Mesodermal cell (in vitro differentiated cells): ENCODE measurements at regions not wholly inside any gene's neighbourhood (a gene's known extent, or its start where the extent isn't known, plus 50 kb on each side); places are given as distances from the start of the nearest gene placed in this dataset.
"Not testable (repeated sequence)": the region's sequence is repeated elsewhere in the genome, so short reads cannot be mapped to it uniquely, and the experiment has no call there.

ENCODE experiments used
- H3K27ac ChIP-seq: 2 replicates; pipeline ENCODE4 v1.7.0; 2013; ENCODE audit warnings: mild to moderate bottlenecking, low read depth, low read length, moderate library complexity; ENCODE audit not compliant: severe bottlenecking
- H3K36me3 ChIP-seq: 2 replicates; pipeline ENCODE4 v1.7.1; 2013; ENCODE audit warnings: mild to moderate bottlenecking, low read length, moderate library complexity; ENCODE audit not compliant: control insufficient read depth, insufficient read depth
- H3K4me1 ChIP-seq: one replicate; pipeline ENCODE4 v1.7.1; 2013; ENCODE audit warnings: mild to moderate bottlenecking, low read length; ENCODE audit not compliant: insufficient read depth, control insufficient read depth, poor library complexity, severe bottlenecking
- H3K4me3 ChIP-seq: 2 replicates; pipeline ENCODE4 v1.7.0; 2013; ENCODE audit warnings: low read length, control low read depth, mild to moderate bottlenecking; ENCODE audit not compliant: insufficient read depth, poor library complexity, severe bottlenecking; ENCODE audit errors: extremely low read depth
- H3K9me3 ChIP-seq: 2 replicates; pipeline ENCODE4 v1.7.1; 2013; ENCODE audit warnings: mild to moderate bottlenecking, low read length, moderate library complexity; ENCODE audit not compliant: control insufficient read depth
- WGBS, 2 experiments: methylation state at CpG; one replicate each; pipeline ENCODE4 v1.1.5; 2013; ENCODE audit warnings: missing lambda C conversion rate in 2 of 2; ENCODE audit not compliant: insufficient coverage in 2 of 2; 5-methylcytosine and 5-hydroxymethylcytosine counted together

GRCh38 chr5:102107865-102108264 is 188.2 kb downstream of the SLCO4C1 start:
- no peak overlapping the region for H3K4me3 ChIP-seq
- no peaks in the 10 kb centered on the region for H3K9me3 ChIP-seq
- H3K36me3 ChIP-seq, result no peaks in the 10 kb centered on the region
- H3K27ac ChIP-seq, result no peak overlapping the region
- peaks cover 3% of the 10 kb centered on the region for H3K4me1 ChIP-seq
- 86 to 93% methylated on average over 3 of the region's 3 CpGs for WGBS, 2 experiments

GRCh38 chr5:102106599-102106998 is 189.5 kb downstream of the SLCO4C1 start:
- Histone ChIP-seq H3K4me1 (peaks cover 3% of the 10 kb centered on the region), H3K9me3 (no peaks in the 10 kb centered on the region), H3K4me3 (no peak overlapping the region)

DNA sequence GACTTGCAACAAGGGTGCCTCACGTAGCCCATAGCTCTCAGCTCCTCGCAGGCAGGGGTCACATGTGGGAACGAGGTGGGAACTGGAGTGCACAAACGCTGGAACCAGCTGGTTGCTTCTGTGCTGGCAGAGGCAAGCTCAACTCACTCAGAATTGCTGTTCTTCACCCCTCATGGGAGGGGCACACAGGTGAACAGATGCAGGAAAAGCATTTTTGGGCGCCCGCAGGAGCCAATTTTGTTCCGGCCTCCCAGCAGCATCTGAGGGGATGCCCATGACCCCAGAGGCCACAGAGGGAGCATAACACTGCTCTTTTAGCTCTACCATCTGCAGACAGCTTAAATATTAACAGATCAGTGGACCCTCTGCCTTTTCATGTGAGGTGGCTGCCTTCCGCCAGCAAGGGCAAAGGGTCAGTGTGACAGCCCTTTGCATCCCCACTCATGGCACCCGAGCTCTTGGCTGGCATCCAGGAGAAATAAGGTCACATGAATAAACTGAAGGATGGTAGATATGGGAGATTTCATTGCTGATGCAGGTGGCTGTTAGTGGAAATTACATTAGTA is 196.2 kb downstream of the SLCO4C1 start:
- Histone ChIP-seq H3K36me3 (no peaks in the 10 kb centered on the region), H3K4me3 (no peak overlapping the region), H3K9me3 (no peaks in the 10 kb centered on the region), H3K4me1 (peaks cover 3% of the 10 kb centered on the region), H3K27ac (no peak overlapping the region)
- 95 to 97% methylated on average over 9 of the region's 9 CpGs for WGBS, 2 experiments

More at GRCh38 chr5:102106599-102106998, 189.5 kb downstream of the SLCO4C1 start:
- Histone ChIP-seq H3K36me3 (no peaks in the 10 kb centered on the region), H3K27ac (no peak overlapping the region)

- H3K27ac ChIP-seq, H3K4me1 ChIP-seq, H3K4me3 ChIP-seq, H3K36me3 ChIP-seq, H3K9me3 ChIP-seq: not testable (repeated sequence)
- WGBS, 2 experiments, result 75% methylated on average over 2 of the region's 6 CpGs; no CpG with 5 or more reads in 1 of the 2 experiments
These were observed 197.0 kb downstream of the SLCO4C1 start for GRCh38 chr5:102099083-102099482.

GRCh38 chr5:102098606-102099005 is 197.5 kb downstream of the SLCO4C1 start:
- WGBS, 2 experiments, result 77 to 96% methylated on average over 2 to 3 of the region's 3 CpGs
- H3K9me3 ChIP-seq, H3K4me3 ChIP-seq, H3K27ac ChIP-seq, H3K36me3 ChIP-seq, H3K4me1 ChIP-seq: not testable (repeated sequence)

GRCh38 chr5:102090770-102091169 is 205.3 kb downstream of the SLCO4C1 start:
- H3K27ac ChIP-seq, result no peak overlapping the region
- H3K4me1 ChIP-seq, result no peaks in the 10 kb centered on the region
- no peaks in the 10 kb centered on the region for H3K9me3 ChIP-seq
- no peaks in the 10 kb centered on the region for H3K36me3 ChIP-seq
- H3K4me3 ChIP-seq, result no peak overlapping the region

DNA sequence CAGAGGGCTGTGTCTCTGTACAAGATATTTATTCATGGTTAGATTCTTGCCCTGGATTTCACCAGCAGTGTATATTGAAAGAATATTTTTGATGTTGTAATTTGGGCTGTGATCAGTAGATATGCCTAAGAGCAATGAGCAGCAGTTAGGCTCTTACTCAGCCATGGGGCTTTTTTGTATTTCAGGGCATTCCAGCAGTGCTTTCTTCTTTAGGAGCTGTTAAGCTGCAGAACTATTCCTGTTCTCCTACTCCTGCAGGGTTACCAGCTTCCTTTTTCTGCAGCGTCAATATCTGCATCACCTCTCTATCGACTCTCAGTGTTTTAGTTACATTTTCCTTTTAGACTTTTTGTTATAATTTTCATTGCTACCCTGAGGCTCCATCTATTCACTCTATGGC is 206.2 kb downstream of the SLCO4C1 start:
- WGBS, 2 experiments, result 69% methylated on average over 2 of the region's 2 CpGs; no CpG with 5 or more reads in 1 of the 2 experiments
- no peak overlapping the region for H3K4me3 ChIP-seq

GRCh38 chr5:102087906-102088305 is 208.2 kb downstream of the SLCO4C1 start:
- H3K9me3 ChIP-seq, result no peaks in the 10 kb centered on the region
- WGBS, 2 experiments, result no CpG with 5 or more reads among the region's 2 CpGs
- no peak overlapping the region for H3K27ac ChIP-seq
- H3K4me1 ChIP-seq, result no peaks in the 10 kb centered on the region
- no peaks in the 10 kb centered on the region for H3K36me3 ChIP-seq
- no peak overlapping the region for H3K4me3 ChIP-seq

More for the DNA sequence above, 206.2 kb downstream of the SLCO4C1 start:
- Histone ChIP-seq H3K9me3 (no peaks in the 10 kb centered on the region), H3K27ac (no peak overlapping the region), H3K36me3 (no peaks in the 10 kb centered on the region), H3K4me1 (no peaks in the 10 kb centered on the region)

DNA sequence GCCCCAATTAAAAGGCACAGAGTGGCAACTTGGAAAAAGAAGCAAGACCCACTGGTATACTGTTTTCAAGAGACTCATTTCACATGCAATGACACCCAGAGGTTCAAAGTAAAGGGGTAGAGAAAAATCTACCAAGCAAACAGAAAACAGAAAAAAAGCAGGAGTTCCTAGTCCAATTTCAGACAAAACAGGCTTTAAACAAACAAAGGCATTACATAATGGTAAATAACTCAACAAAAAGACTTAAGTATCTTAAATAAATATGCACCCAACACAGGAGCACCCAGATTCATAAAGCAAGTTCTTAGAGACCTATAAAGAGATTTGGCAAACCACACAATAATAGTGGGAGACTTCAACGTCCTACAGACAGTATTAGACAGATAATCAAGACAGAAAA is 215.8 kb downstream of the SLCO4C1 start:
- no peak overlapping the region for H3K4me3 ChIP-seq
- WGBS, 2 experiments, result 60 to 83% methylated on average over 1 of the region's 1 CpG
- H3K4me1 ChIP-seq, result no peaks in the 10 kb centered on the region
- no peaks in the 10 kb centered on the region for H3K9me3 ChIP-seq
- H3K36me3 ChIP-seq, result no peaks in the 10 kb centered on the region
- H3K27ac ChIP-seq, result no peak overlapping the region

DNA sequence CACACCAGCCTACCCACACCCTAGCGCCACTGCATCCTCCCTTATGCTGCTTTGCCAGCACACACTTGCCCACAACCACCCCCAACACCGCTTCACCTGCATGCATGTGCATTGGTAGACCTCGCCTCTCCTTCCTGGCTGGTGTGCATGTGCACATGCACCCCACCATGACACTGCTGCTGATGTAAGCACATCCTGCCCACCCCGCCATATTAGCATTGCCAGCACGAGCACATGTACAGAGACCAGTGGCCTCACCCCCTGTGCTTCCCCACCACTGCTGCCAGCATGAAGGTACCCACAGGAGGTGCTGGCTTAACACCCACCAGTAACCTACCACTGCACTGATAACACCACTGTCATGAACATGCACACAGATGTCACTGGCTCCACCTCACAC is 218.2 kb downstream of the SLCO4C1 start:
- no peaks in the 10 kb centered on the region for H3K4me1 ChIP-seq
- H3K36me3 ChIP-seq, result no peaks in the 10 kb centered on the region
- no peaks in the 10 kb centered on the region for H3K9me3 ChIP-seq
- H3K4me3 ChIP-seq, result no peak overlapping the region
- no peak overlapping the region for H3K27ac ChIP-seq
- 97 to 100% methylated on average over 2 to 5 of the region's 5 CpGs for whole genome bisulfite sequencing, 2 experiments

DNA sequence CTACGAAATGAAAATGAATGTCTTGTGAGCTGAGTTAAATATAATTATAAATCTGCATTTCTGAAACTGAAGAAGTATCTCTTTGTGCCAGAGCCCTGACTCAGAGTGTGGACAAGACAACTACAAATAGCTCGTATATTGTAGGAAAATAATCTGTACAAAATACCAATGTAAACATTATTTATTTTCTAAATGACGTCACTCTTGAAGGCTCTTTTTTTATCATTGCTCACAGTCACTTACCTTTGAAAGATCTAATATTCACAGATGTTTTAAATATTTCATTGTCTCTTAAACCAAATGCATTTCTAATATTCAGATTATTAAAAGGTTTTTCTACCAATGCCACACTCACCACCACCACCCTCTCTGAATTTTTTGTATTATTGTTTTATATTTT is 226.1 kb downstream of the SLCO4C1 start:
- no peaks in the 10 kb centered on the region for H3K4me1 ChIP-seq
- no peaks in the 10 kb centered on the region for H3K36me3 ChIP-seq
- H3K9me3 ChIP-seq, result no peaks in the 10 kb centered on the region
- H3K27ac ChIP-seq, result no peak overlapping the region
- H3K4me3 ChIP-seq, result no peak overlapping the region
- WGBS, 2 experiments, result 80% methylated on average over 1 of the region's 3 CpGs; no CpG with 5 or more reads in 1 of the 2 experiments
